ENCODE measurements at regions not wholly inside any gene's neighbourhood (a gene's known extent, or its start where the extent isn't known, plus 50 kb on each side); places are given as distances from the start of the nearest gene placed in this dataset.

- TF ChIP-seq CTCF (IDR thresholded peaks at IDR 0.05) (no peak), POLR2AphosphoS5 (IDR thresholded peaks at IDR 0.05) (no peak)
Observed at GRCh38 chr1:218783131-218783530, 390.5 kb upstream of the LYPLAL1 start.

Measured in upper lobe of left lung (tissue), 4 donors.